ENCODE measurements at regions not wholly inside any gene's neighbourhood (a gene's known extent, or its start where the extent isn't known, plus 50 kb on each side); places are given as distances from the start of the nearest gene placed in this dataset.
"Not testable (repeated sequence)": the region's sequence is repeated elsewhere in the genome, so short reads cannot be mapped to it uniquely, and the experiment has no call there.

GRCh38 chr2:176575237-176575744, 306.0 kb downstream of the MTX2 start:
- no peak for DNase-seq

DNA sequence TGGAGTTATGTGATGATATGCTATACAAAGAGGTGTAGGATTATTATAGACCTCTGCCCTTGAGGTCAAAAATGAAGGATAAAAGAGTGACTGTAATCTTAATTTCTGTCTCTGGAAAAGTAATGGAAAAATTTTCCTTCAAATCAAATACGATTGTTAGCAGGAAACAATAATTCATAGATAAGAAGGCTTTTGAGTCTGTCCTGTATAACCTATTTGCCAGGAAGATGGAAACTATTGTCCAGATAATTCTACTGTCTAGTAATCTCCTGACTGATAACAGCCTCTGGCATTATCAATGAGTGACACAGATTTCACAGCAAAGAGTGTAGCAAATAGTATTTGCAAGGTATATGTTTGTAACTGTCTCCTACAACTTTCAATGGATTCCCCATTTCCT, 307.8 kb downstream of the MTX2 start:
- no peak for DNase-seq

- not testable (repeated sequence) for DNase-seq
These were observed 309.1 kb downstream of the MTX2 start for GRCh38 chr2:176578292-176578691.

DNA sequence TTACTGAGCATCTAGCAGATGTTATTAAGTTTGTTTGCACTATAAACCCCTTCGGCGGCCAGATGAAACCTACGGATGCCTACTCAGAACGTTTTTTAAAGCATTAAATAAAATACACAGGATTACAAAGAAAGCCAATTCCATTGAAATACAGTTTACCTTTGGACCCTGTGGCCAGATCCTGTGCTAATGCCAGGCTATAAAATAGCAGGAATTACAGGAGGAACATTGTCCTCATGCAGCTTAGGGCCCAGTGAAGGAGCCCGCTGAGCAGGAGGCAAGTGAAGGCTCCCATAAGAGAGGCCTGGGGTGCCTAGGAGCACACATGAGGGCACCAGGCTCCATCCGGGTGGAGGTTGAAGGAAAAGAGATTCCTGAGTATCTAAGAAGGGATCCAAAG, 310.4 kb downstream of the MTX2 start:
- DNase-seq, result no peak

DNA sequence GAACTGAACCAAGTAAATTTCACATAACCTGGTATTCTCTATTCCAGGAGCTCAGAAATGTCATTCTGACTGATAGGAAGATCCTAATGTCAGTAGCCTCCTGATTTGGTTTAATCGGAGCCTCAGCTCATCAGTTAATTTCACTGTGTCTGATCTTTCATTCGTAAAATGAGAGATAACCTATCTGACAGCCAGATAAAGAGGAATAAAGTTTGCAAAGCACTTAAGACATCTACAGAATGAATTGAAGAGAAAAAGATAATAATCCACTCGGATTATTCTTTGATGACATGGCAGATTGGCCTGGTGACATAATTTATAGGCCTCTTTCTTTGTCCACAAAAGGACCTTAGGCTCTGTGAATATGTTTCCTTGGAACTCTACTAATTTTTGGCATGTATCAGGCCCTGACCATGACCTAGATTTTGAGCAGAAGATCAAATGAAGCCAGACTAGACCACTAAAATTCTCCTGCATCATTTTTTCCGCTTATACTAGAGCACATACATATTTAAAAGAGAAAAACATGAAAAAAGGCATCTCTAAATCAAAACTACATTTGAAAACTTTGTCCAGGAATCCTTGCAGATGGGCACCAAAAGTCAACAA, 312.4 kb downstream of the MTX2 start:
- DNase-seq, result no peak

DNA sequence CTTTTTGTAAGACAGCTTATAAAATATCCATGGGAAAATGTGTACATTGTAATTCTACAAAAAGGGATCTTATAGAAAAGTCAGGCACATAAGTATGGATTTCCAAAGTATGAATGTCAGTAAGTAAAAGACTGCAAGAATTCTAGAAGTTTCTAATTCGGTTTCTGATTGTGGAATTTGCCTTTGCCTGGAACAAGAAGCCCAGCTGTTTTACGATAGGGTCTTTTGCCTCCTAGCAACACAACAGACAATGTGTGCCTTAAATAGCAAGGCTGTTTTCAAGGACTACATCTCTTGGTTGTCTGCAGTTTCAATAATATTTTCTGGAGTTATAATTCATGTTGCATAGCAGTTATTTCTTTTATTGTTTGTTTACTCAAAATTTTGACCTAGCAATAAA, 312.9 kb downstream of the MTX2 start:
- no peak for DNase-seq

DNA sequence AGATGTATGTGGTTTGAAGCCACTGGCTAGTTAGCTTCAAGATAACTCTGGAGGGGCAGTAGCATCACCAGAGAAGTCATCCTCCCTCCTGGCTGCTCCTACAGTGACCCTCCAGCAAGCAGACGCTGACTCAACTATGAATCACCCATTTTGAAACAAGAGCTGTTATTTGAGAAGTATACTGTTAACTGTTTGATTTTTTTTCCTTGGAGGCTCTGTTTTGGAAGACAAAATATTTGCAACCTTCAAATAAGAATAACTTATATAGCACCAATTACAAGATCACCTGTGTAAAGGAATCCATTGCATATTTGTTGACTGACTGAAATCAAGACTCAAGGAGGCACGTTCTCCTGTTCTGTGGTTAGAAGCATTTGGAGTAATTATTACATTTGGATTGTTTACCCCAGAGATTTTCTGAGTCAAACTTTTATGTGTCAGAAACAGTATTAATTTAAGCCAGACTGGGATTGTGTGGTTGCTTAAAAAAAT, 313.8 kb downstream of the MTX2 start:
- DNase-seq, result peak; percentile 35

DNA sequence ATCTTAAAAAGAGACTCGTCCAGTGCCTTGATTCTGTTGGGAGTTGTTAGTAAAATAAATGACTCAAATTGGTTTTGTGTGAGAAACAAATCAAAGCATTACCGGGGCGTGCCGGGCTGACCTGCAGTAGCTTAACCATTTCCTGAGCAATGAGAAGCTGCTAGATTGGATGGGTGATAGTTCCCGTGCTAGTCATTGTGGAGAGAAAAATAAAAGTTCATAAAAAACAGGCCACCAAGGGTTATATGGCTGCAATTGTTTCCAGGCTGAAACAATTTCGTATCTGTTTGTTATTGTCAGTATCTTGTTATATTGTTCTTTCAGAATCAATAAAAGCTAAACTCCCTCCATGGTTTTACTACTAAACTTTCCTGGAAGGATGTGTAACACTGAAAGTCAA, 314.4 kb downstream of the MTX2 start:
- no peak for DNase-seq

- no peak for DNase-seq
These were observed 315.1 kb downstream of the MTX2 start for GRCh38 chr2:176584333-176584732.

DNA sequence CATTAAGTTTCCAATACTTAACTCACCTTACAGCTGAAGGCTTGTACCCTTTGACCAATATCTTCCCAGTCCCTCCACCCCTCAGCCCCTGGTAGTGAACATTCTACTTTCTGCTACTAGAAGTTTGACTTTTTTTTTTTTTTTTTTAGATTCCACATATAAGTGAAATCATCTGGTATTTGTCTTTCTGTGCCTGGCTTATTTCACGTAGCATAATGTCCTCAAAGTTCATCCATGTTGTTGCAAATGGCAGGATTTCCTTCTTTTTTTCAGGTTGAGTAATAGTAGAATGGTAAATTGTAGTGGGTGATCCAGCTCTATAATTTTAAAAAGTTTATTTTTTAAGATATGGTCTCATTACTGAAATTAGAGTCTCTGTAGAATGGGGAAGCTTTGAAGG, 316.0 kb downstream of the MTX2 start:
- DNase-seq, result no peak

DNA sequence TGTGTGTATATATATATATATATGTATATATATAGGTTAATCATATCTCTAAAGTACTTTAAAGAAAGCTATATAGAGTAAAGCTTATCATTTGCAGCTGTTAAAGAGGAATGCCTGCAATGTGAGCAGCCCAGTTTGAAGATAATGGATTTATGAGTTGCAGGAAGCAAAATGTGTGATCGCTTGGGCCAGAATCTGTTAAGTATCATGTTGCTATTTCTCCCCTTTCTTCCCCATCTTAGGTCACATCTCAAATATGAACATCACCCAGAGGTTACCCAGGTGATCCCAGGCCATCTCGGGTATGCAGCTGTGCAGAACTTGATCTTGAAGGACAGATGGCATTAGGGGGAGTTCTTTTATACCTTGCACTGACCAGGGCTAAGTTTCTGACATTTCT, 316.5 kb downstream of the MTX2 start:
- DNase-seq, result no peak

- no peak for DNase-seq
These were observed 320.0 kb downstream of the MTX2 start for GRCh38 chr2:176589287-176589686.

DNA sequence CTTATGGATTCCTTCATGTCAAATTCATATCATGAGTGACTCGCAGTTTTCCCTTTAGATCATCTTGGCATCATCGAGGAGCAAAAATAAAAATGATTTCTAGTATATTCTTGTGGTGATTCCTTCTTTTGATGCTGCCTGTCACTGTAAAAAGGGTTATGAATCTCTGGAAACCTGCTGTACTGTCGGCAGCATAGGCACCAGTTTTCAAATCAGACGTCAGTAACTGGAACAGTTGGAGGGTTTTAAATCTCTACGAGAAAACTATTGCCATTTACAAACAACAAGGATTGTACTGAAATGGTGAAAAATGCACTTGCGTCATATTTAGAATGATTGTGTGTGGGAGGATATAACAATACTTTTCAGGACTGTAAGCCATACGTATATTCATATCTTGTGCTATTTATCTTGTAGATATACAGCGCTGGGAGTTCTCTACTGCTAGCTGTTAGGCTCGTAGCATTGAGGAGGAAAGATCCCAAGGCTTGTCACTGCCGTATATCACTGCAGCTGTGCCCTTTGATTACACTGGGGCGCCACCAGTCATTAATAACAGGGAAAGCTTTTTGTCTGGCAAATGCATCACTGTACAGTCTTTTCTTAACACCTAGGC, 320.7 kb downstream of the MTX2 start:
- DNase-seq, result no peak

DNA sequence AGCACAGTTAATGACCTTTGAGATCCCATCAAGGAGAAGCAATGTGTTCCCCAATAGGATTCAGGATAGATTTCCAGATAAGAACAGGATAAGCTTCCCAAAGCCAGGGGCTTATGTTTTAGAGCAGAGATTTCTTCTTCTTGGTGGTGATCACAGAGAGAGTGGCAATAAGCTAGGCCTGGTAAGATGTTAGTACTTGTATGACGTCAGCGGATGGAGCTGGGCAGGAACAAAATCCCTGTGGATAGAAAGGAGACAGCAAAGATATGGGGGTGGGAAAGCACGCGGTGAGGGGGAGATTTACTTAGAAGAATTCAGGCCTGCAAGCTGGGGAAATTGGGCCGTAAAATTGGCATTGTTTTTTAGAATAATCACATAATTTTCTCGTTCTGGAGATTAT, 323.0 kb downstream of the MTX2 start:
- no peak for DNase-seq

- no peak for DNase-seq
These were observed 326.7 kb downstream of the MTX2 start for GRCh38 chr2:176595986-176596385.

DNA sequence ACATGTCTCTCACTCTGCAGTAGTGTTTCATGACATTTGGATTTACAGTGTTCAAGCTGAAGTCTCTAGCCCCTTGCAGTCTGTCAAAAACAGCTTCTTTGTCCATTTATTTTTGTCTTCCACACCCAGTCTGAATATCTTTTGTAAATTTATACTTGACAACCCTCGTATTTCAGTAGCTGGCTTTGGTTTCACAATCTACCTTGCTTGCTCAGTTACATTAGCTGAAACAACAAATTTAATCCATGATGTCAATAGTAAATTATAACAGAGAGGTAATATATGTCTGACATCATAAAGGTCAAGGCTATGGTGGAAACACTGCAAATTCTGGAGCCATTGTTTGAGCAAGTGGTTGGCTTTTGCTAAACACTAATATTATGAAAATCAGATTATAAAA, 328.7 kb downstream of the MTX2 start:
- DNase-seq, result no peak

- no peak for DNase-seq
These were observed 329.1 kb downstream of the MTX2 start for GRCh38 chr2:176598351-176598750.

GRCh38 chr2:176599796-176600485, 330.7 kb downstream of the MTX2 start:
- DNase-seq, result no peak

GRCh38 chr2:176601066-176601465, 331.8 kb downstream of the MTX2 start:
- DNase-seq, result no peak

DNA sequence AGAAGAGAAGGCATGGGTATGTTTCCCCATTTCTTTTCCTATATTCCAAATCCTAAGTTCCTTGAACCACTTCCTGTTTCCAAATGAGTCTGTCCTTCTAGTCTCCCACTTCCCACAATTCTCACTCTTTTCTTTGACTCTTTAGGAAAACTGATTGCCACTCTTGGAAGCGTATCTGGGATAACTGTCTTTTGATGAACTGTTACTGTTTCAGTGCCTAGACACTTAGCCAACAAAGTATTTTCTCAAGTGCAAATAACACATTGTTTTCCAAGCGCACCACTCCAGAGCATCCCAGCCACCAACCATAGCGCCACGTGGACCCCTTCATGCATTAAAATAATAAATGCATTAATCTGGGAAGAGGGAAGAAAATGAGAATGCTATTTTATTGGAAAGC, 342.8 kb downstream of the MTX2 start:
- no peak for DNase-seq

GRCh38 chr2:176612736-176613135, 343.5 kb downstream of the MTX2 start:
- DNase-seq, result no peak

DNA sequence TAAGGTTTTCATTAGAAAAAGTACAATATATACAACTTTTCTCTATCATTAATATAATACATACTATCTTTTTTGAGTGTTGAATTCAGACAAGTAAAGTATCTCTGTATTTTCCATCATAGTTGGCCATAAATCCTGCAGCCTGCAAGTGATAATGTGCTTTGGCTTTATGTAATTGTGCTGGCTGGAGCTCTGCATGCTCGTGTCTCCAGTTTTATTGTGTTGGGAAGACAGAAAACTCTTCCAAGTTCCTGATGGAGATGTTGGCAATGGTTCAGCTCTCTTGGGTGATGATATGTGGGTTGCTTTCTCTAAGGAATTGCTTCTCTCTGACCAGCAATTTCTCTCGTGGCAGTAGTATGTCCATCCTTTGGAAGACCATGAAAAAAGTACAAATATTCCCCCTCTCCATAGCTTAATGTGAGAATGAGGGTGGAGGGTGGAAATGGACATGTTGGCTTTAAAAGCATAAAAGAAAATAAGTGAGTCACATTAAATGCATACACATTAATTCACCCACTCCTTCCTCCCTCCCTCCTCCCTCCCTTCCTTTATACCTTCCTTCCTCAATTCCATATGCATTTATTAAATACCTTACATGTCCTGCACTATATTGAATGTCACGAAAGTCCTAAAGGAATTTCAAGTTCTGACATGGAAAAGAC, 344.2 kb downstream of the MTX2 start:
- no peak for DNase-seq

DNA sequence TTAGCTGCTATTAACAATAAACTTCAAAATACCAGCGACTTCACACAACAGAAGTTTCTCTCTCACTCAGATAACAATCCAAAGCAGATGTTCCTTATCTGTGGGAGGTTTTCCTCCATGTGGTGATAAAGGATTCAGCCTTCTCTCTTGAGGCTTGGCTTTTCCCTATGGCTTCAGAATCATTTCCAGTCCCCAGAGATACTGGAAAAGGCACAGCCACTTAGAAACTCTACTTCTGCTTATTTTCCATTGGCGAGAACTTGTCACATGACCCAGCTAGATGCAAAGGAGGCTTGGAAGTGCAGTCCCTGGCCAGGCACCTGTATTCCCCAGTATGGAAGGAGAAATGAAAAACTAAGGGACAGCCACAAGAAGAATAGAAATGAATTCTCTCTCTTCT, 344.8 kb downstream of the MTX2 start:
- no peak for DNase-seq

GRCh38 chr2:176614930-176615329, 345.7 kb downstream of the MTX2 start:
- no peak for DNase-seq

Data from hematopoietic multipotent progenitor cell treated with erythropoietin and hydrocortisone succinate and interleukin-3 and kit ligand, for 4 days (in vitro differentiated cells).